ENCODE measurements at regions not wholly inside any gene's neighbourhood (a gene's known extent, or its start where the extent isn't known, plus 50 kb on each side); places are given as distances from the start of the nearest gene placed in this dataset.
A peak's percentile ranks its signal among the peaks of the same experiment; 100 is the strongest.

- Histone ChIP-seq H3K79me2 (ENCODE audit: insufficient read depth) (no peaks in the 10 kb centered on the region), H3K36me3 (replicated peaks in 1 of 2; ENCODE audit: control insufficient read depth in 1 of 2, insufficient read depth in 2 of 2, low read length in 1 of 2) (no peaks in the 10 kb centered on the region), H3F3A (replicated peaks; ENCODE audit: insufficient read depth) (no peaks in the 10 kb centered on the region), H3K9me2 (no peaks in the 10 kb centered on the region), H3K9ac (no peak overlapping the region), H2AFZ (ENCODE audit: low read depth) (no peak overlapping the region), H4K20me1 (ENCODE audit: insufficient read depth) (no peaks in the 10 kb centered on the region), H3K4me2 (no peak overlapping the region), H3K27ac (ENCODE audit: low read depth in 2 of 2, low read length in 1 of 2) (no peak overlapping the region), H3K9me3 (no peaks in the 10 kb centered on the region), H3K4me1 (ENCODE audit: control insufficient read depth in 1 of 2, insufficient read depth in 2 of 2, low read depth in 1 of 2, low read length in 1 of 2) (peaks cover 0 to 5% of the 10 kb centered on the region in 2 experiments; a peak in 2 of 4 replicates), H3K27me3 (ENCODE audit: insufficient read depth) (no peaks in the 10 kb centered on the region), H3K4me3 (ENCODE audit: low read depth in 2 of 2, low read length in 1 of 2) (no peak overlapping the region)
- POLR2A ChIA-PET, result no interaction called here
- 68% methylated on average over 17 of the region's 17 CpGs for WGBS (ENCODE audit: low lambda C conversion rate)
- no peak for DNase-seq
- TF ChIP-seq RFX5 (IDR thresholded peaks at IDR 0.05; ENCODE audit: low read length) (no peak), FOXM1 (IDR thresholded peaks at IDR 0.05; ENCODE audit: low read depth) (no peak), NFIC (IDR thresholded peaks at IDR 0.05; ENCODE audit: borderline replicate concordance) (peak; percentile 52), FOSL2 (IDR thresholded peaks at IDR 0.05; ENCODE audit: borderline replicate concordance, low read depth) (no peak), JUND (IDR thresholded peaks at IDR 0.05) (no peak)
- CTCF ChIA-PET, result no interaction called here
These were observed 255.8 kb upstream of the FOXN3 start for GRCh38 chr14:89672636-89673511.

GRCh38 chr14:89669193-89669592, 252.2 kb upstream of the FOXN3 start:
- H3K4me1 ChIP-seq (ENCODE audit: control insufficient read depth in 1 of 2, insufficient read depth in 2 of 2, low read depth in 1 of 2, low read length in 1 of 2), result peaks cover 0 to 2% of the 10 kb centered on the region in 2 experiments; a peak in 1 of 4 replicates
- no peak overlapping the region for H3K4me2 ChIP-seq
- H3F3A ChIP-seq (replicated peaks; ENCODE audit: insufficient read depth), result no peaks in the 10 kb centered on the region
- TF ChIP-seq RCOR1 (IDR thresholded peaks at IDR 0.05; ENCODE audit: low read length) (no peak), USF2 (IDR thresholded peaks at IDR 0.05; ENCODE audit: borderline replicate concordance, low read depth, low read length) (no peak), MXI1 (IDR thresholded peaks at IDR 0.05; ENCODE audit: low read depth, low read length) (no peak), REST (IDR thresholded peaks at IDR 0.05; ENCODE audit: low read depth, low read length) (no peak), TAF1 (IDR thresholded peaks at IDR 0.05; ENCODE audit: borderline replicate concordance, low read depth, low read length) (no peak), NRF1 (IDR thresholded peaks at IDR 0.05; ENCODE audit: low read depth, low read length) (no peak), MEF2A (IDR thresholded peaks at IDR 0.05; ENCODE audit: borderline replicate concordance, low read depth) (no peak), IRF3 (IDR thresholded peaks at IDR 0.05; ENCODE audit: low read depth, low read length) (no peak), RAD21 (IDR thresholded peaks at IDR 0.05; ENCODE audit: low read length) (no peak), FOSL2 (IDR thresholded peaks at IDR 0.05; ENCODE audit: borderline replicate concordance, low read depth) (no peak), SMC3 (IDR thresholded peaks at IDR 0.05; ENCODE audit: low read depth, low read length) (no peak), GABPA (IDR thresholded peaks at IDR 0.05; ENCODE audit: low read depth) (no peak), NFIC (IDR thresholded peaks at IDR 0.05; ENCODE audit: borderline replicate concordance) (no peak), TEAD4 (IDR thresholded peaks at IDR 0.05; ENCODE audit: borderline replicate concordance, insufficient read depth) (no peak), RFX5 (IDR thresholded peaks at IDR 0.05; ENCODE audit: low read length) (no peak)
- ChIA-PET CTCF (no interaction called here), POLR2A (no interaction called here)
- H3K27me3 ChIP-seq (ENCODE audit: insufficient read depth), result no peaks in the 10 kb centered on the region
- no peak for DNase-seq
- no peak overlapping the region for H3K9ac ChIP-seq
- no peaks in the 10 kb centered on the region for H3K9me2 ChIP-seq
- no peaks in the 10 kb centered on the region for H3K36me3 ChIP-seq (replicated peaks in 1 of 2; ENCODE audit: control insufficient read depth in 1 of 2, insufficient read depth in 2 of 2, low read length in 1 of 2)
- H3K4me3 ChIP-seq (ENCODE audit: low read depth in 2 of 2, low read length in 1 of 2), result no peak overlapping the region
- H2AFZ ChIP-seq (ENCODE audit: low read depth), result no peak overlapping the region
- WGBS (ENCODE audit: low lambda C conversion rate), result 80% methylated on average over 11 of the region's 11 CpGs
- H3K79me2 ChIP-seq (ENCODE audit: insufficient read depth), result no peaks in the 10 kb centered on the region
- H4K20me1 ChIP-seq (ENCODE audit: insufficient read depth), result no peaks in the 10 kb centered on the region
- no peaks in the 10 kb centered on the region for H3K9me3 ChIP-seq
- no peak overlapping the region for H3K27ac ChIP-seq (ENCODE audit: low read depth in 2 of 2, low read length in 1 of 2)
